22Rv1 (cell line): ENCODE measurements at regions not wholly inside any gene's neighbourhood (a gene's known extent, or its start where the extent isn't known, plus 50 kb on each side); places are given as distances from the start of the nearest gene placed in this dataset.

Experiments used
- H3K27ac ChIP-seq: fragments of 450-650 bp; 2 replicates; pipeline ENCODE4 v1.5.1; 2017
- ZFX ChIP-seq: fragments of 450-650 bp; IDR thresholded peaks from 2 replicates; pipeline ENCODE4 v1.6.1; 2017; ENCODE audit warnings: antibody characterized with exemption, borderline replicate concordance
- TF ChIP-seq, protein P1 (sequence below): fragments of 450-650 bp; IDR thresholded peaks from 2 replicates; pipeline ENCODE4 v1.5.1; 2017; ENCODE audit warnings: mild to moderate bottlenecking

DNA sequence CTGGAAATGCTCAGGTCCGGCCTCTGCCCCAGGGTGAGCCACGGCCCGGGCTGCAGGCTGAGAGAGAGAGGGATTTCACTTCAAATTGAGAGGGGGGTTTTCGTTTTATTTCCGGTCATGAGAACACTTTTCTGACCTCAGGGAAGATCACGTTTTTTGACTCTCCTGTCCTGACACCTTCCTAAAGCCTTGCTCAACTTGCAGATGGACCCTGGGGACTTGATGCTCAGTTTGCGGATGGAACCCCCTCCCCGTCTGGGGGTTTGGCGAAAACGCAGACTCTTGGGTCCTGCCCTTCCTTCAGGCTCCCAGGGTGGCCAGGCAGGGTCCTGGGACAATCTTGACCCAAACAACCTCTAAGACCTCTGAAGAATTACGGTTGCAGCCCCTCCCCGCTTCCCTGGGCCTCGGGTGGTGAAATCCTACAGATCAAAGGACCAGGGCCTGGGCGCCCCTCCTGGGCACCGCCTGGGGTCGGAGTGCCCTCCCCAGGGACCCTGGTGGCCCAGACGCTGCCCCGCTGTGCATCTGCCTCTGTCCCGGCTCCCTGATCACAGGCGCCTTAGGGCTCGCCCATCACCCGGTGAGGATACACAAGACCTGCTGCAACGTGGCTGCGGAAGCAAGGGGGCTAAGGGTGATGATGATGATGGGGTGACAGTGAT is 148.2 kb downstream of the ERMARD start:
- TF ChIP-seq ZFX: no peak
- TF ChIP-seq, protein P1, sequence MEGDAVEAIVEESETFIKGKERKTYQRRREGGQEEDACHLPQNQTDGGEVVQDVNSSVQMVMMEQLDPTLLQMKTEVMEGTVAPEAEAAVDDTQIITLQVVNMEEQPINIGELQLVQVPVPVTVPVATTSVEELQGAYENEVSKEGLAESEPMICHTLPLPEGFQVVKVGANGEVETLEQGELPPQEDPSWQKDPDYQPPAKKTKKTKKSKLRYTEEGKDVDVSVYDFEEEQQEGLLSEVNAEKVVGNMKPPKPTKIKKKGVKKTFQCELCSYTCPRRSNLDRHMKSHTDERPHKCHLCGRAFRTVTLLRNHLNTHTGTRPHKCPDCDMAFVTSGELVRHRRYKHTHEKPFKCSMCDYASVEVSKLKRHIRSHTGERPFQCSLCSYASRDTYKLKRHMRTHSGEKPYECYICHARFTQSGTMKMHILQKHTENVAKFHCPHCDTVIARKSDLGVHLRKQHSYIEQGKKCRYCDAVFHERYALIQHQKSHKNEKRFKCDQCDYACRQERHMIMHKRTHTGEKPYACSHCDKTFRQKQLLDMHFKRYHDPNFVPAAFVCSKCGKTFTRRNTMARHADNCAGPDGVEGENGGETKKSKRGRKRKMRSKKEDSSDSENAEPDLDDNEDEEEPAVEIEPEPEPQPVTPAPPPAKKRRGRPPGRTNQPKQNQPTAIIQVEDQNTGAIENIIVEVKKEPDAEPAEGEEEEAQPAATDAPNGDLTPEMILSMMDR: no peak

DNA sequence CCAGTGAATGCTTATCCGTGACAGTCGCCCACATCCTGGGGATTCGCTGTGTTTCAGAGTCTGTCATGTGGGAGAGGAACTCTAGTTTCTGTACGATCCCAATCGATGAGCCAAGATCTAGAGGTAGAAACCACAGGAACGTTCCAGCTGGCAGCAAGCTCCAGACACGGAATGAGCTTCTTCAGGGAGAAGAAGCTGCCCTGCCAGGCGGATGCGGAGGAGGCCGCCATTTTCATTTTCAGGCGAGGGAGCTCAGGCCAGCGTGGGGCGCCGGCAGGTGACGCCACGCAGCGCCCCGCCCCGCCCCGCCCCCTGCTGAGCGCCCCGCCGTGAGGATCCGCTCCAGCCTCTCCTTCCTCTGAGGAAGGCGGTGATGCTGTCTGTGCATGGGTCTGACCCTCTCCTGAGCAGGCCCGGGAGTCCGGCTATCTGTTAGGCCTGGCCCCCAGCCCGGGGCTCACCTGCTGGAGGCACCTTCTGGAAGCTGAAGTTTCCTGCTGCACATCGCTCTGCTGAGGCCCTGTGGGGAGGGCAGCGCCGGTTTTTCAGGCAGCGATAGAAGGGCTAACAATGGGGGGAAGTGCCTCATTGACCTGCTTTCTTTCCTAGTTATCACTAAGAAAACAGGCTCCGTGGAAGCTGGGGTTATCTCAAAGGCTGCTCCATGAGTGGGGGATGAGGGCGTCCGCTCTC is 147.5 kb downstream of the ERMARD start:
- no peak overlapping the region for H3K27ac ChIP-seq
- no peak for TF ChIP-seq ZFX
- TF ChIP-seq, protein P1: no peak

More for the DNA sequence above, 148.2 kb downstream of the ERMARD start:
- H3K27ac ChIP-seq: no peak overlapping the region

DNA sequence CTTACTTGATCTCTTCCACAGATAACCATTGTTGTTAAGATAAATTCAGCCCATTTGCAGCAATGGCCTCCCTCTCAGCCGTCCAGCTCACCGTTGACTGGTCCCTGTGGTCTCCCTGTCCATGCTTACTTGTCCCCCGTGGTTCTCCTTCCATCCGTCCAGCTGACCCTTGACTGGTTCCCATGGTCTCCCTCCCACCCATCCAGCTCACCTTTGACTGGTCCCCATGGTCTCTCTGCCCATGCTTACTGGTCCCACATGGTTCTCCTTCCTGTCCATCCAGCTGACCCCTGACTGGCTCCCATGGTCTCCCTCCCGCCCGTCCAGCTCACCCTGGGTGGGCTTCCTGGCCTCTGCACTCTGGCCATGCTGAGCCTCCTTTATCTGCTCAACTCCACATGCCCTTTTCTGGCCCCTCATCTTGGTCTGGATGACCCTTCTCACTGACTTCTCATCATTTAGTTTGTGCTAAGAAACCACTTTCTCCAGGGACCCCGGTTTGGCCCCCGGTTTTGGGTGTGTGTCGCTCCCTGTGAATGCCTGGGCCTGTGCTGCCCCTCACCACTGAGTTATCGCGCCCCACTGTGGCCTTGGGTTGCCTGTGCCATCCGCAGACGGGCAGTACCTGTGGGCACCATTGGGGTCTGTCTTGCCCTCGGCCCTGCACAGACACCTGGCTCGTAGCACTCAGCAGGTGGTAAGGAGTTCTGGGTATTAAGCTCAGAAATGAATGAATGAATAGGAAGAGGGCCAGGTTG is 146.4 kb downstream of the ERMARD start:
- no peak overlapping the region for H3K27ac ChIP-seq
- TF ChIP-seq, protein P1: no peak
- no peak for TF ChIP-seq ZFX

DNA sequence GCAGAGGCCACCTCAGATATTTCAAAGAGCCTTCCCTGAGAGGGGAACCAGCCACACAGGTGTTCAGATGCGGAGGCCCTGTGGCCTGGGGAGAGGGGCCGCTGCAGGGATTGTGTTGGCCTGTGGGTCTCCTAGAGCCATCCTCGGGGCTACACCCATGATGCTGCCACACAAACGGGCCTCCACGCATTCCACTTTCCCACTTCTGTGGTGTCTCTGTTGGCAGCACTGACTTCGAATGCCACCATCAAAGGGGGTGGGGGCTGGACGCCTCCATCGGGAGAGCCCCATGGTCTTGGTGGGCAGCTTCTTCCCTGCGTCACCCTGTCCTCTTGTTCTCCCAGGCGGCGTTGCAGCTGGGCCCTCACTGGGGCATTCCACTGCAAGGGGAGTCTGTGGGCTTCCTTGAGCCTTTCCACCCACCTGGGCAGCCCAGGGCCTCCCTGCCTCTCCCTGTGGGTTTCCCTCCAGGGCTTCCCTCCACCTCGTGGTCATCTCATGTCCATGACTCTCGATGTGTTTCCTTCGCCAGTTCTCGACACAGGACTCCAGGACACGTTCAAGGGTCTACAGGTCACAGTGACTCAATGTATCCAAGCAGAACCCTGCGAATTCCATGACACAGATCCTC is 145.5 kb downstream of the ERMARD start:
- no peak overlapping the region for H3K27ac ChIP-seq
- TF ChIP-seq ZFX: no peak
- TF ChIP-seq, protein P1: no peak

DNA sequence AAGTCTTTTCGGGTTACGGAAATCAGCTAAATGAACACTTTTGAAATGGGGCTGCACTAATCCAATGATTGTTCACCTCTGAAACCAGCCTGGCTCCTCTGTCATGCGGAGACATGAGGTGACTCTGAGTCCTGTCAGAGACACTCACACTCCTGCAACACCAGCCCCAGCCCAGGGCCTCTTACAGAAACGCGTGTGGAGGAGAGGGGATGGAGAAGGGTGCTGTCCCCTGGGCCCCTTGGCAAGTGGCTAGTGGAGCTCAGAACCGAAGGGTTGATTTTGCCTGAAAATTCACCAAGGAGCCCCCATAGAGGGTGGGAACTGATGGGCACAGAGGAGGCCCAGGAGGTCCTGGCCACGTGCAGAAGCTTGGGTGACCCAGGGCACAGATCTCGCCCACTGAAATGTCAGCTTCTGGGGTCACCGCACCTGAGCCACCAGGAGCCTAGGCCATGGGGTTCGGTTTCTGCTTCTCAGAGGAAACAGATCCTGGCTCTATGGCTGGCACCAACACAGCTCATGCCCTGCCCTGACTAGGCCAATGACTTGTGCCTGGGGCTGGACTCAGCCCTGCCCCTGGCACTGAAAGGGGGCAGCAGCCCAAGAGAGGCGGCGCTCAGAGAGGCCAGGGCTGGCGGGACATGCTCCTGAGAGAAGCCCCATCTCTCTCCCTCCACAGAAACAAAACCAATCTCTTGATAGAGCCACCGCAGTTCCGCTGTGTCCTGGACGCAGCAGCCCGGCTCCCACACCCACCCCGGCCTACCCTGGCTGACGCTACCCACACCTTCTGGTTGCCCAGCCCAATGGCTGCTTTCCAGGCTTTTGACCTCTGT is 144.7 kb downstream of the ERMARD start:
- no peak overlapping the region for H3K27ac ChIP-seq
- no peak for TF ChIP-seq ZFX
- TF ChIP-seq, protein P1: no peak

DNA sequence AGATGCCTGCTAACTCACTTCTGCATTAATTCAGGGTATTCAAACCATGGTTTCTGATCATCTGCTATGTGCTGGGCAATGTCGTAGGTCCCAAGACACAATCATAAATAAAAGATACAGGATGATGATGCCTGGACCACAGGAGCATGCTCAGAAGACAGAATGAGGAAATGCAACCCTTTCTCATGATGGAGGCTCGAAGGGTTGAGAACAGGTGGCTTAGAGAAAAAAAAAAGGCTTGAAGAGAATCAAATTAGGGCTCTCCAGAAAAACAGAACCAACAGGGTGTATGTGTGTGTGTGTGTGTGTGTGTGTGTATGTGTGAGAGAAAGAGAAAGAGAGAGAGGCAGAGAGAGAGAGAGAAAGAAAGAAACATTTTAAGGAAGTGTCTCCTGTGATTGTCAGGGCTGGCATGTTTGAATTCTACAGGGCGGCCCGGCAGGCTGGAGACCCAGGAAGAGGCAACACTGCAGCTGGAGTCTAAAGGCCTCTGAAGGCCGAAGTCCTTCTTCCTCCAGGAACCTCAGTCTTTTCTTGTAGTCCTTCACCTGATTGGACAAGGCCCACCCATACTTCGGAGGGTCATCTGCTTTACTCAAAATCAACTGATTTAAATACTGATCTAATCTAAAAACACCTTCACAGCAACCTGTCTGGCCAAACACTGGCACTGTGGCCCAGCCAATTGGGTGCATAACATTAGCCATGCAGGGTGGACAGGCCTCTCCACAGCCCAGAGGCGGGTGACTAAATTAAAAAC is 143.8 kb downstream of the ERMARD start:
- no peak overlapping the region for H3K27ac ChIP-seq
- TF ChIP-seq, protein P1: no peak
- TF ChIP-seq ZFX: no peak
